ENCODE measurements at regions not wholly inside any gene's neighbourhood (a gene's known extent, or its start where the extent isn't known, plus 50 kb on each side); places are given as distances from the start of the nearest gene placed in this dataset.

DNA sequence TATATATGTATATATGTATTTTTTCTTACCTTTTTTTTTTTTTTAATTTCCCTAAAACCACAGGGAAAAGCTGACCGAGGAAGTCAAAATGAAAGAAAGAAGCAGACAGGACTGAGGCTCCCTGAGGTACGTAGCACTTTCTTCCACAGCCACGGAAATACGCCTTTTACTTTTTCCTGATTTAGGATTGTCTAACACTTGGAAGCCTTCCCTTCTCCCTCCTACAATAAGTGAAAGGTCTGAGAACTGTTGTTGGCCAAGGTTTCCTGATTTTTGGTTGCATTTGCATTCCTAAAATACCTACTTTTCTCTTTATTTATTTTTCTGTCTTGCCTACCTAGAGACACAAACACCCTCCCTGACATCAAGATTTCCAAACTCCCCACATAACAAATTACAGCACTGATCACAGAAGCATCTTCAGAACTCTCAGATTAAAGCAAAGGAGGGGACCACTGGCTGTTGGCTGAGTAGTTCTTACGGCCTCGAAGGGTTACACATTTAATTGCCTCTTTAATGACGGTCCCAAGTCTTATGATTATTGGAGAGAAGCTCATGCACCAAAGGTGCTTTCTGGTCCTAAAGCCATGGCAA, 778.5 kb upstream of the FANCL start:
- DNase-seq: no peak

DNA sequence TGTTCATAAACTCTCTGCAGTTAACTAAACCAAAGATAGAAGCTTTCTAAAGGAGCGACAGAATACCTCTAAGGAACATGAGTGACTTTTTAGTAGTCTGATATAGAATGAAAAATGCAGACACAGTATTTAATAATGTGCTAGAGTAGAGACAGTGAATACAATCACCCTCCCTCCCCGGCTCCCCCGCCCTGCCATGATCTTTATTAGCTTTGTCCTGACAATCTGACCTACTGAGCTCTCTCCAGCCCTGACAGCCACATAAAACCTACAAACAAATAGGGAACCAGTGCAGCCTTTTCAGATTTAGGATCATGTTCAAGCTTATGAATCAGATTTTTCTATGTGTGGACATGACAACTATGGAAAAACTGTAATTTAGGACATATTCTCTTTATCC, 777.6 kb upstream of the FANCL start:
- DNase-seq: no peak

DNA sequence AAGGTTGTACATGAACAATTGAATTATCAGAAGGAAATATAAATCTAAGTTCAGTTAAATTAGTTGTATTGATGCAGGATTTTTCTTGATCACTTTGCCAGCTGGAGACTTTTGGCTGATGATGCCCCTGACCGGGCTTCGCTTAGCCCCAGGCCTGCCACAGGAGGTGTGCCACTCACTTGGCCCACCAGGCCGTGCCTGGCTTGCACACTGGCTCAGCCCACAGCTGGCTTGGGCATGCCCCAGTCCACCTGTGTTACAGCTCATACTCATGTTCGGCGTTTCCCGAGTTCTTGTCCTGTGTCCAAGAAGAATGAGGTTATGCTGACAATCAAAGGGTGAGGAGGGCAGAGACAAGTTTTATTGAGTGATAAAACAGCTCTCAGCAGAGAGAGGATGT, 773.9 kb upstream of the FANCL start:
- DNase-seq: no peak

DNA sequence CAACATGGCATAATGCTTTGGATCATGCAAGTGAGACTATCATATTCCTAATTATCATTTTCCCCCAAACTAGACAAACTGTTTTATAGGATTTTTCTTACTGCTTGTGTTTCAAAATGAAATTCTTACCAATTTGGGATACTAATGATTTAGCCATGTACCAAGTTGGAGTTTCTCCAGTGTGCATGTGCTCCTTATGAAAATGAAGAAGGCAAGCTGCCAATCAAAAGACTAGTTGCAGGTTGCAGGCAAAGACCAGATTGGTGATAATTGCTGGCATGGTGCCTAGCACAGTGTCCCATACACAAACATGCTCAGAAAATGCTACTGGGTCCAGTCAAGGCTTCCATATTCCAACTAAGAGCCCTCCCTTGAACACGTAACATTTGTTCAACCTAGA, 771.8 kb upstream of the FANCL start:
- DNase-seq: no peak

DNA sequence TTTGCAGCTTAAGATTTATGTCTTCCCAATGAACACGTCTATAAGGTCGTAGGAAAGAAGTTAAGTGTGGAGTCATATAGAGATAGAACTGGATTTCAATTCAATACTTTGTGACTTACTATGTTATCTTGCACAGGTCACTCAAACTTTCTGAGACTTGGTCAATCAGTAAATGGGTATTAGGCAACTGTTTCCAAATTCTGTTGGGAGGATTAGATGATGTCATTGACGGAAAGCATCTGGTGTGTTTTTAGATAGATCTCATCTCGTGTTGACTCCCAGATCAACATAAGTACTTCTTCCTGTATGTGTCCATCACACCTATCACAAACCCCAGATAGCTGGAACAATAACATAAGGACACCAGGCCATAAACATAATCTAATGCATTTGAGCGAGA, 771.1 kb upstream of the FANCL start:
- no peak for DNase-seq

DNA sequence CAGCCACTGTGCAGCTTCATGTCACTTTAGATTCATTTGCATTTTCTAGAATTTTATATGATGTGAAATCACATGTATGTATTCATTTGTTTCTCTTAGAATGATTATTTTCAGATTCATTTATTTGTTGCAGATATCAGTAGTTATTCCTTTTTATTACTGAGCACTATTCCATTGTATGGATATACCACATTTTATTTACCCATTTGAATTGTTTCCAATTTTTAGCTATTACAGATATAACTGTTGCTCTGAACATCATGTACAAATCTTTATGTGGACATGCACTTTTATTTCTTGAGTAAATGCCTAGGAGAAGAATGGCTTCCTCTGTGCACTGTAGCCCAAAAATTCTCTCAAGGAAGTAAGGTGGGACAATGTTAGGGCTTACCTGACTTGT, 767.8 kb upstream of the FANCL start:
- no peak for DNase-seq

DNA sequence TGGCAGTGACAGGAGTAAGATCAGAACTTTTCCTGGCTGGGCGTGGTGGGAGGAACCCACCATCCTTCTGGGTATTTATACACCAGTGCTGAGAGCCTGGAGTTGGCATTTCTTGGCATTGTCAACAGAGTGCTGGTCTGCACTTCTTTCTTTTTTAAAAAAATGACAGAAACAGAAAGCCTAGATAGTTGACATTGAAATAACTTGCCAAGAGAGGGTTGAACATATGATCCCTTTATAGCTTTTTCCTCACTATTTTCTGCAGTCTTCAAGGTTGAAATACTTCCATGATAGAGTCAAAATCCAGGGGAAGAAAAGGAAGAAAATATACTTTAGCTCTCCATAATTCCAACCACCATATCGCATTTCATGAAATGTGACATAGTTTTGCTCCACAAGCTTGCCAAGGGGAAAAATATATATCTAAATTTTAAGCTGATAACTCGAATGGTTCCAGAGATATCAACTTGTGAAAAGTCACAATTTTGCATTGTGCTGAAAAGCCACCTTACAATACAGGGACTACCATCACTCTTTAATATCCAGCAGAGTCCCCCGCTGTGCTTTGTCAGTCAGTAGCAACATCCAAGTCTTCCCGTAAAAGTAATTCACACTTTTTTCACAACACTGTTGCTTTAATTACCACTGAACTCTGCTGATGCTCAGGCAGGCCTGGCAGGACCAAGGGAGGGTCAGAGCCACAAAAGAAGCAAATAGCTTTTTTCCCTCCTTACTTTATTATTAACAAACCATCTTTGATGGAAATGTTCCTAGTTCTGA, 764.9 kb upstream of the FANCL start:
- DNase-seq: no peak

DNA sequence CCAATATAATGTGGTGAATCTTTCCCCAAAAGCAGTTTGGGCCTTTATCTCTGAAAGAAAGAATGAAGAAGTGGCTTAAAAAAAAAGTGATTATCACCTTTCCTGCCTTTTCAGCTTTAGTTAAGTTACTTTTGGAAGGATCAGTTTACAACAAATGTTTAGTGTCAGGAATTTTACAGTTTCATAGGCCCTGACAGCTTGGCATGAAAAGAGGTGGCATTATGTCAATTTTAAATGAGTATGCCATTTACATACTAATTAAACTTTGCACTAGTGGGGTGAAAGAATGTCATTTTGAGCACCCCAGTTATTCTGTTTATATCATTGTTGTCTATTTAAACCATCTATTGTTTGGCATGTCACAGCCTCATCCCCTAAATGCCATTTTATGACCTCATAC, 763.5 kb upstream of the FANCL start:
- no peak for DNase-seq

DNA sequence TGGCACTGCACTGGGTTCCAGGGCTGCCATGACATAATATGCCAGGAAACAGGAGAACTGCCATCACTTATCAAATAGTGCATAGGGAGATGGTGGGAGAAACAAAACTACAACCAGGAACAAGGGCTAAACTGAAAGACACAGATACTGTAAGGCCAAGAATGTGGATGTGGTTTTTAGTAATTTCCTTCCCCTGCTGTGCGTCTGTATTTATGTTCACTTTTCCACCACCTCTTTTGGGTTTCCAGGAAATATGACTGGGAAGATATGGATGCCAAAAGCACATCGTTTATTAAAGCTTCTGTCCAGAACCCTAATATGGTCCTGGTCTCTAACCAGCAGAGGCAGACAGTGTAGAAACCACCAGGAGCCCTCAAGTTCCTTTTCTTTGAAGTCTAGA, 759.7 kb upstream of the FANCL start:
- DNase-seq: no peak

DNA sequence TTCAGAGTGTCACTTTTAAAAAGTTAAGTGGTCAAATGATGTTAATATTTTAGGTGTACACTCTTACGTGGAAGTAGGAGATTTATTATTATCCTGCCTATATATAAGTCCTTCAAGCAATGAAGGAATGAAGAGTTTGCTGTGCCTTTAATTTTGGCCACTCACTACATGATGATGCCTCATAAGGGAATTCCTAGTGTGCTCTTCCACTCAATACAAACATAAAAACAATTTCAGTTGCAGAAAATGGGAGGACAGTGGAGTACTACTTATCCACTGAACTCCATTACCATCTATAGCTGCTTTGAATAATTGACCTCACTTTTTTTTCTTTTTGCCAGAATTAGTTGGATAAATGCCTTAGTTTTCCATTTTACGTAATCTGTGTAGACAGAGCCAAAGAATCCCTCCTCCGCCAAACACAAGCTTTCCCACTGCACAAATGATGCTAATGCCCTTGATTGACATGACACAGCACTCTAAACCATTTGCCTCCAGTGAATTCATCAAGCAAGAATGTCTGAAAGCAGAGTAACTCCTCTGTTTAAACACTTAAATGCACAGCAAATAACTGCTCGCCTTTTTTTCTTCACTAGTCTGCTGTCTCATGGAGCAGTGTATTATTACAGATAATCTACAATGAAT, 751.1 kb upstream of the FANCL start:
- DNase-seq: no peak

DNA sequence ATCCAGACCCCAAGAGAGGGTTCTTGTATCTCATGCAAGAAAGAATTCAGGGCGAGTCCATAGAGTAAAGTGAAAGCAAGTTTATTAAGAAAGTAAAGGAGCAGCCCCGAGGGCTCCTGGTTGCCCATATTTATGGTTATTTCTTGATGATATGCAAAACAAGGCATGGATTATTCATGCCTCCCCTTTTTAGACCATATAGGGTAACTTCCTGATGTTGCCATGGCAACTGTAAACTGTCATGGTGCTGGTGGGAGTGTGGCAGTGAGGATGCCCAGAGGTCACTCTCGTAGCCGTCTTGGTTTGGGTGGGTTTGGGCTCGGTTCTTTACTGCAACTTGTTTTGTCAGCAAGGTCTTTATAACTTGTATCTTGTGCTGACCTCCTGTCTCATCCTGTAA, 750.2 kb upstream of the FANCL start:
- no peak for DNase-seq

DNA sequence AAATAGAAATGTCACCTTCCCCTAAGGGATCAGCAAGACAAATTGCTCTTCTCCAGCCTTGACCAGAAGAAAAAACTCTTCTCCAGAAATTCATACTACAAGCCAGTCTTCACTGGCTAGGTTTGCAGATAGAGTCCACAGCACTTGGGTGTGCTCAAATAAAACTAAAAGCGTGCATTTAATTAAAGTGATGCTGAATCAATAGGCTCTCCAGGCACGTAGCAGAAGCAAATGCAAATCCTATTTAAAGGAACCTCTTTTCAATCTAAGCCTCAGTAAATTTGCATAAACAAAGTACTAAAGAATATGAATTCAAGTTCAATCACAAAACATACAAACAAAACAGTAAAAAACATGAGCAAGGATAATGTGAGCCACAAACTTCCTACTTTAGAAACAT, 744.4 kb upstream of the FANCL start:
- DNase-seq: no peak

DNA sequence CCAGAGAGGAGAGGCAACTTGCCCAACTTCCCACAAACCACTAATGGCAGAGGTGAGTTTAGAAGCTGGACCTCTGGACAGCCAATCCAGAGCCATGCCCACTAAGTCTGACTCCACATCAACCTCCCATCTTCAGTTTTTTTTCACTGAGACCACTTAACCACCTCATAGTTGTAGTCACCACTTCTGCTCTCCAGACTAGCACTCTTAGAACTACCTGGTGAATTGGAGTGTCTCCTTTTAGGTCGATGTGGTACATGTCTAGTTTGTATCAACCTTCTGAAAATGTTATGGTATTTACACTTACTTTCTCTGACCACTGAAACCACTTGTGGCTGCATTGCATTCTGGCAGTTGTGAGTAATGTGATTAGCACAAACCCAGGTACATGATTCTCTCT, 743.6 kb upstream of the FANCL start:
- no peak for DNase-seq

DNA sequence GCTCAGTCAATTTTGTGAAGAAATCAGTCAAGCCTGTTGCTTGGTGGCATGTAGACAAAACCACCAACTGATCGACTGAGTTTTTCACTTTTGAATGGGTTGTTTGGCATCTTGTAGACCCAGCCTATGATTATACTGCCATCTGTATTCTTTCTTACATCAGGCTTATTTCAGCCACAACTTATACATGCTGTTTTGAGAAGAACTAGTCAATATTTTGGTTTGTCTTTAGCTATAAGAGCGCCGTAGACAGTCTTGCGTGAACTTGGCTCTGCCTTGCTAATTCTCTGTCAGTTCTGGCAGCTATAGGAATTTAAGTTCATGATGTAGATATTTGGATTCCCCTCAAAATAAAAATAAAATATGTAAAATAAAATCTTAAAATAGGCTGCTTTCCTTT, 742.0 kb upstream of the FANCL start:
- DNase-seq: no peak

DNA sequence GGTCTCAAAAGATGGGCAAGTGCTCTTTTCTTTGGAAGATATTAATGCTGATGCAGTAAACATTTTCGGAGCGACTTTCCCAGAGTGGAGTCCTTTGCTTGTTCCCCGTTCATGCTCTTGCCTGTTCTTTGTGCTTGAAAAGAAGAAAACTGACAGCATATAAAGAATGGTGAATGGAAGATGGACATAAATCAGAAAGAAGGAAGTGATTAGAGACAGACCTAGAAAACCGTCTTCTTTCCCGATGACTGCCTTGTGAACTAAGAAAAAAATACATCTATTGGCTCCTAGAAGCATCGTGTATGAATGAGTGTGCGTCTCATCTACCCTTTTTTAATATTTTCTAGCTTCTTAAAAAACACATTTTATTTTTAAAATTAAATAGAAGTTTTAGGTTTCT, 740.1 kb upstream of the FANCL start:
- no peak for DNase-seq

DNA sequence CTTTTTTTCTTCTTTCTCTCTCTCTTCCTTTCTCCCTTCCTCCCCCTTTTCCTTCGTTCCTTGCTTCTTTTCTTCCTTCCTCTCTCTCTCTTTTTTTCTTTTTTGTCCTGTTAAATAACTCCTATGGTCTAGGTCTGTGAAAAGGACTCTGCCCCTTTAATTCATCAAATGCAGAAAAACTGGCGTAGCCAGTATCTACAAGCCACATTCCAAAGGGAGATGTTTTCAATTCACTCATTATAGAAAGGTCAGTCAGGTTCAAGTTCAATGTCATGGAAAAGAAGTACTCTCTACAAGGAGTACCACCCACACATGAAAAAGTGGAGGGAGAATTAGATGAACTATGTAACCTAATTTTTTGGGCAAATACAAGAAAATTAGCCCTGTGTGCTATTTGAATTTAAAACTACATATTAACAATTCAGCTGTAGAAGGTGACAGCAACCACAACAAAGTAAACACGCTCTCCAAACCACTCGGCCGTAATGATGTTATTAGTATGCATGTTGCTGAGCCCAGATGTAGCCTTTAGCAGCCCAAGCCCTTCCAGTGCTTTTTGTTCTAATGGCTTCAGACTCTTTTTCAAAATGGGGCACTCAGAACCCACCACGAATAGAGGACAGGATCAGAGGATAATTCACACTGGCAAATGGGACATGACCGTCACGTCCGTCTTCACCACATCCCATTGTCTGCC, 735.4 kb upstream of the FANCL start:
- no peak for DNase-seq

DNA sequence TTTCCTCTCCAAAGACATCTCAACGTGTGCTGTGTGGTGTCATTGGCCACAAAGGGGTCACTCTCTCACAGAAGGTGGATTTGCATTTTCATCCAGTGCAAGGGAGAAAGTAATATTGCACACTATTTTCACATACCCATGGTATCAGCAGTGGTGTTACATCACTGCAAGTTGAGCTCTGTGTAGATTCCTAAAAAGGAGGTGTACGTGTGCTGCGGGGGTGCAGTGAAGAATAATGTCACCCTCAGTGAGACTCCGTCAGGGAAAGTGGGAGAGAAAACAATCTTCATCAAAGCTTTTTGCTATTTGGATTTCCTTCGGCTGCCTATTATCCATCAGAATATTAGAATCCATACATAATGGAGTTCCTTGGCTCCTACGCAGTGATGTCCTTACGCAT, 733.8 kb upstream of the FANCL start:
- no peak for DNase-seq

DNA sequence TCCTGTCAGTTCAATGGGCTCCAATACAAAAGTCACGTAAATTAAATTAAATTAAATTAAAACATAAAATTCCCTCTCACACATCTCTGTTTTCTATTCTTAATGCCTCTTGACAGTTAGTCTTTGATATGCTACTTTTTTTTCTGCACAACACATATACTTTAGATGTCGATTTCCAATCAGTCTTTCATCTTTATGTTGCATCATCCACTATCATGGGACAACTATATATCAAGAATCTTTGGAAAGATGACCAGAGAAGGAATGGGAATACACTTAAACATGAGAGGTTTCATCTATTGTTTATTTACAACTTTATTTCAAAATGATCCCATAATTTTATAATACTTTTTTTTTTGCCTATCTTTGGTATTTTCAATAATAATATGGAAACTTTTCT, 733.3 kb upstream of the FANCL start:
- DNase-seq: no peak

DNA sequence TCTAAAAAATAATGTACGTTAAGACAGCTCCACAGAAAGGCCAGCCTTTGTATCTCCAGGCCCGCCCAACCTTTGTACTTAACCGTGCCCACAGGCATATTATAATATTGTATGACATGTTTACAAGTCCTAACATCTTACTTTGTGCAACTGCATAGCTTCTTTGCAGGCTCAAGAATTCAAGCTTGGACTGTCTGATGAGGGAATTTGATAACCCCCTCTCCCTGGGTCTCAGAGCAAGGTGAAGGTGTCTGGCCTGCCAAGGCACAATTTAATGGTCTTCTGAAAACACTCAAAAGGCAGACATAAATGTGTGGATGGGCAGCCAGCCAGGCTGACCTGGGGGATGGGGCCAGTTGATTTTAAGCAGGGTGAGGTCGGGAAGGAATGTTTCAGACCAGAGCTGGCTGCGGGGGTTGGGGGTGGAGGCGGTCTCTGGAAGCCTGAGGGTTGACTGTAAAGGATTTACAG, 732.7 kb upstream of the FANCL start:
- no peak for DNase-seq

DNA sequence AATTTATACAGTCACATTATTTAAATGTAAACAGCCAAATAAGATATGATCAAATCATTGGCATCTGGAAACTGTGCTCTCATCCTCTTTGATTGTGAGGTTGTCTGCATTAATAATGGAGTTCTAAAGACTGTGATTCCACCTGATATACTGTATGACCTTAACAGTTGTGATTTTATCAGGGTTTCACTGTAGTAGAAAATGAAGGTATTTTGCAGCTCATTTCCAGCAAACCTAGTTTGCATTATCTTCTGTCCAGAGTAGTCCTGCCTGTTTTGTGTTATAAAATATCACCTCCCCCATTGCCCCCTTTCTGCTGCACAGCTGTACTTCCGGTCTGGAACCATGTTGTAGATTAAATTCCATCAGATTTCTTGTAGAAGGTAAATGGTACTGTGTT, 731.6 kb upstream of the FANCL start:
- DNase-seq: no peak

DNA sequence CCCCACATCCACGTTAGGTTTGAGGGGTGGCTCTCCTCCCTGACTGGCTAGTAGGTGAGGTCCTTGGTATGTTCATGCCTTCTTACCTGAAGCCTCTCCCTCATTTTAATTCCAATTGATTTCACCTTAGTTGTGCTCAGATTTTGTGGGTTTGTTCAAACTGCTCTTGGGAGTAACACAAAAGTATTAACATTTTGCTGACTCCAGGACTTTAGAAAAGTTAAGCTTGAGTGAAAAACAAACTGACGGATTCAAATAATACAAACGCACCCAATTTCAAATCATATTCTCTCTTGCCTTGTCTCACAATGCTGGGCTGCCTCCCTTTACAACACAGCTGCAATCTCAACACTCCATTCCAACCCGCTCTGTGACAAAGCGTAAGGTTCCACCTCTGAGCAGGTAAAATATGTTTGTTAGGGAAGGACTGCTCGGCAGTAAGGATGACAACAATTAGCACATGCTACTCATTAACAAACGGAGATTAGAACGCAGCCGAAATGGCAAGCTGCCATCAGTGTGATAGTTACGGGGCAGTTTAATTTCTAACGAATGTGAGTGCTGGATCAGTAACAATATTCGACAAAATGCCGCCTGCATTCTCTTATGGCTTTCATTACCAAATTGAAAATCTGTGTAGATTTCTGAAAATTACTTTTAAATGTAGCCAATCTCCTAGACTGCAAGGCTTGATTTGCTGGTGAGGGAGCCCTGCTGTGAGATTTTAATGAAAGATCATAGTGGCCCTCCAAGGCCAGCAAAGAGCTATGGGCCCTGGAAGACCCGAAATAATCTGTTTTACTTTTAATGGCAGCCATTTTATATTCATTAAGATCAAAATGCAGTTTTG, 730.6 kb upstream of the FANCL start:
- DNase-seq: no peak

DNA sequence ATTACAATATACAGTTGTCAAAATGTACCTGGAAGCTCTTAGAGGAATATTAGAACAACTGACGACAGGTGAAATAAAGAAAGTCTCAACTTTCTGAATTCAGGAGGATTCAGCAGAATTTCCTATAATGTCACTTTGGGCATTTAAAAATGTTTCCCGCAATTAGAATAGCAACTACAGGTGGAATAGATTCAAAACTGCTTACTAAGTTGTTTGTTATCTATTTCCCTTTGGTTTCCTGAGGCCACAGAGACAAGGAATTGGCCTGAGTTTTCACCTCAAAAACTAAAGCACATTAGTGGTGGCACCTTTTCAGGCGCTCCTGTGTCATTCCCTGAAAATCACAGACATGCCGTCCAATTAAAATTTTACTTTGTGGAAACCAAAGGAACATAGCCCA, 729.2 kb upstream of the FANCL start:
- no peak for DNase-seq

DNA sequence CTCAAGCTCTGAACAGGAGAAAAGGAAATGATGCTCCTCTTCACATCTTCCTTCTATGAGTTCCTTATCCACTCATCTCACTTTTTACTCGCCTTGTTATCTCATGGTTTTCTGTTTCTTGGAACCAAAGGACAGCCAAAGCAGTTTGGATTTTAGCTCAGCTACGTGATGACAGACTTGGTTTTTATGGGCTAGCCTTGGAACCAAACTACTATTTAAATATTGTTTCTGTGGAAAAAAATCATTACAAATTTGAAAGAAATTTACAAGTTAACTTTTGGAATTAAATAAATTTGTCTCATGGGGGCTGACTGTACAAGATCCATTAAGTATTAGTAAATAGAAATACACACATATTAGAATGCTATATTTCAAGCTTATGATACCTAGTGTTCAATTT, 727.8 kb upstream of the FANCL start:
- no peak for DNase-seq

Measured in amniotic stem cell (primary cell).